ENCODE measurements at regions not wholly inside any gene's neighbourhood (a gene's known extent, or its start where the extent isn't known, plus 50 kb on each side); places are given as distances from the start of the nearest gene placed in this dataset.
"Not testable (repeated sequence)": the region's sequence is repeated elsewhere in the genome, so short reads cannot be mapped to it uniquely, and the experiment has no call there.

GRCh38 chr3:107224026-107224596 is 153.1 kb upstream of the CCDC54 start:
- no peak for TF ChIP-seq CTCF (IDR thresholded peaks at IDR 0.05; ENCODE audit: low read depth, low read length, missing control alignments)
- no peaks in the 10 kb centered on the region for H3K27me3 ChIP-seq (replicated peaks)
- in situ Hi-C loops (cut with HindIII; ENCODE audit: low pct_ligation_motif_present, low sequenced_read_pairs), result no loop called here
- no peak overlapping the region for H3K27ac ChIP-seq
- no peak overlapping the region for H3K4me3 ChIP-seq (ENCODE audit: low read depth, low read length)
- DNase-seq, result no peak
- H3K36me3 ChIP-seq (replicated peaks), result no peaks in the 10 kb centered on the region

- in situ Hi-C loops (cut with HindIII; ENCODE audit: low pct_ligation_motif_present, low sequenced_read_pairs), result no loop called here
- Histone ChIP-seq H3K27me3 (replicated peaks) (no peaks in the 10 kb centered on the region), H3K27ac (no peak overlapping the region), H3K36me3 (replicated peaks) (no peaks in the 10 kb centered on the region), H3K4me3 (ENCODE audit: low read depth, low read length) (no peak overlapping the region)
- TF ChIP-seq CTCF (IDR thresholded peaks at IDR 0.05; ENCODE audit: low read depth, low read length, missing control alignments), result no peak
- DNase-seq, result no peak
Measured at GRCh38 chr3:107227091-107227490, 150.1 kb upstream of the CCDC54 start.

GRCh38 chr3:107233877-107234276 is 143.4 kb upstream of the CCDC54 start:
- H3K27ac ChIP-seq; H3K4me3 ChIP-seq (ENCODE audit: low read depth, low read length); H3K36me3 ChIP-seq (replicated peaks); DNase-seq; H3K27me3 ChIP-seq (replicated peaks); in situ Hi-C loops (cut with HindIII; ENCODE audit: low pct_ligation_motif_present, low sequenced_read_pairs): not testable (repeated sequence)

- Histone ChIP-seq H3K27me3 (replicated peaks) (no peaks in the 10 kb centered on the region), H3K4me3 (ENCODE audit: low read depth, low read length) (peak overlapping the region; percentile 52), H3K36me3 (replicated peaks) (no peaks in the 10 kb centered on the region), H3K27ac (peak overlapping the region; percentile 30)
- no peak for TF ChIP-seq CTCF (IDR thresholded peaks at IDR 0.05; ENCODE audit: low read depth, low read length, missing control alignments)
- in situ Hi-C loops (cut with HindIII; ENCODE audit: low pct_ligation_motif_present, low sequenced_read_pairs), result no loop called here
- peak; percentile 25 for DNase-seq
Measured at GRCh38 chr3:107235193-107235927, 141.9 kb upstream of the CCDC54 start.

GRCh38 chr3:107235928-107236315 is 141.3 kb upstream of the CCDC54 start:
- Histone ChIP-seq H3K4me3 (ENCODE audit: low read depth, low read length) (peak overlapping the region; percentile 52), H3K27me3 (replicated peaks) (no peaks in the 10 kb centered on the region), H3K27ac (peak overlapping the region; percentile 30), H3K36me3 (replicated peaks) (no peaks in the 10 kb centered on the region)
- peak; percentile 78 for DNase-seq
- TF ChIP-seq CTCF (IDR thresholded peaks at IDR 0.05; ENCODE audit: low read depth, low read length, missing control alignments), result peak; percentile 74
- in situ Hi-C loops (cut with HindIII; ENCODE audit: low pct_ligation_motif_present, low sequenced_read_pairs), result no loop called here

- Histone ChIP-seq H3K4me3 (ENCODE audit: low read depth, low read length) (no peak overlapping the region), H3K36me3 (replicated peaks) (no peaks in the 10 kb centered on the region), H3K27me3 (replicated peaks) (no peaks in the 10 kb centered on the region), H3K27ac (no peak overlapping the region)
- in situ Hi-C loops (cut with HindIII; ENCODE audit: low pct_ligation_motif_present, low sequenced_read_pairs), result no loop called here
- no peak for DNase-seq
- TF ChIP-seq CTCF (IDR thresholded peaks at IDR 0.05; ENCODE audit: low read depth, low read length, missing control alignments), result no peak
Measured at GRCh38 chr3:107236655-107237337, 140.4 kb upstream of the CCDC54 start.

Measured in brain microvascular endothelial cell (primary cell).